ENCODE measurements at regions not wholly inside any gene's neighbourhood (a gene's known extent, or its start where the extent isn't known, plus 50 kb on each side); places are given as distances from the start of the nearest gene placed in this dataset.

- Histone ChIP-seq H3K36me3 (no peaks in the 10 kb centered on the region), H3K9me3 (ENCODE audit: severe bottlenecking) (no peaks in the 10 kb centered on the region), H3K4me3 (ENCODE audit: low read depth, low read length) (no peak overlapping the region), H3K27ac (no peak overlapping the region), H3K27me3 (ENCODE audit: insufficient read depth, low read depth, severe bottlenecking) (no peaks in the 10 kb centered on the region)
- TF ChIP-seq, protein P1, sequence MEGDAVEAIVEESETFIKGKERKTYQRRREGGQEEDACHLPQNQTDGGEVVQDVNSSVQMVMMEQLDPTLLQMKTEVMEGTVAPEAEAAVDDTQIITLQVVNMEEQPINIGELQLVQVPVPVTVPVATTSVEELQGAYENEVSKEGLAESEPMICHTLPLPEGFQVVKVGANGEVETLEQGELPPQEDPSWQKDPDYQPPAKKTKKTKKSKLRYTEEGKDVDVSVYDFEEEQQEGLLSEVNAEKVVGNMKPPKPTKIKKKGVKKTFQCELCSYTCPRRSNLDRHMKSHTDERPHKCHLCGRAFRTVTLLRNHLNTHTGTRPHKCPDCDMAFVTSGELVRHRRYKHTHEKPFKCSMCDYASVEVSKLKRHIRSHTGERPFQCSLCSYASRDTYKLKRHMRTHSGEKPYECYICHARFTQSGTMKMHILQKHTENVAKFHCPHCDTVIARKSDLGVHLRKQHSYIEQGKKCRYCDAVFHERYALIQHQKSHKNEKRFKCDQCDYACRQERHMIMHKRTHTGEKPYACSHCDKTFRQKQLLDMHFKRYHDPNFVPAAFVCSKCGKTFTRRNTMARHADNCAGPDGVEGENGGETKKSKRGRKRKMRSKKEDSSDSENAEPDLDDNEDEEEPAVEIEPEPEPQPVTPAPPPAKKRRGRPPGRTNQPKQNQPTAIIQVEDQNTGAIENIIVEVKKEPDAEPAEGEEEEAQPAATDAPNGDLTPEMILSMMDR (IDR thresholded peaks at IDR 0.05; ENCODE audit: low read depth, low read length), result no peak
- DNase-seq, result no peak
These were observed 1190.3 kb downstream of the EFNB2 start for GRCh38 chr13:105345131-105345530.

DNA sequence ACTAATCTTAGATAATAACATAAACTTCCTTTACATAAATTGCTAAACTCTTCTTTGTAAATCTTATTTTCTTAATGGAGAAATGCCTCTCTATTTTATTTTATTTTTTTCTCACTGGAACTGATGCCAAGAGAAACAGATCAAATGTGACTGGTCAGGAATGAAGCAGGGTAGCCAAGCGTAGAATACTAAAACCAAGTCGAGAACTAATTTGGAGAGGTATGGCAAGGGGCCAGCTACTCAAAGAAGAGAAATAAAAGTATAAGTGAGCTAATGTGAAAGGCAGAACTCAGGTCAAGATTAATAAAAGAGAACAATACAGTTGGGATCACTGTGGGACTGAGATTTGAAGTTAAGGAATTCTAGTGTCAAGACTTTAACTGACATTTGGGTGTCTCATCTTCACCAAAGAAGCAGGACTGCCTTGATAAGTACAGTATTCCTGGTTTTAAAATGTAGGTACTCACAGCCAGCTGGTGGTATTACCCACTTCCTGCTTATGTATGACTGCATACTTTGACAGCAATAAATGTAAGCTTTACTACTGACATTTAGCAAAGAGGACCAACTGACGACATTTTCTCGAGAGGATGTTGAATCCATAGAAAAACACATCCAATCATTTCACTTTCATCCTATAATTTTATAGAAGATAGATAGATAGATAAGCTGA lies 1192.2 kb downstream of the EFNB2 start:
- Histone ChIP-seq H3K27ac (no peak overlapping the region), H3K27me3 (ENCODE audit: insufficient read depth, low read depth, severe bottlenecking) (no peaks in the 10 kb centered on the region), H3K36me3 (no peaks in the 10 kb centered on the region), H3K4me3 (ENCODE audit: low read depth, low read length) (no peak overlapping the region), H3K9me3 (ENCODE audit: severe bottlenecking) (no peaks in the 10 kb centered on the region)
- DNase-seq, result no peak
- TF ChIP-seq, protein P1 (IDR thresholded peaks at IDR 0.05; ENCODE audit: low read depth, low read length), result no peak

DNA sequence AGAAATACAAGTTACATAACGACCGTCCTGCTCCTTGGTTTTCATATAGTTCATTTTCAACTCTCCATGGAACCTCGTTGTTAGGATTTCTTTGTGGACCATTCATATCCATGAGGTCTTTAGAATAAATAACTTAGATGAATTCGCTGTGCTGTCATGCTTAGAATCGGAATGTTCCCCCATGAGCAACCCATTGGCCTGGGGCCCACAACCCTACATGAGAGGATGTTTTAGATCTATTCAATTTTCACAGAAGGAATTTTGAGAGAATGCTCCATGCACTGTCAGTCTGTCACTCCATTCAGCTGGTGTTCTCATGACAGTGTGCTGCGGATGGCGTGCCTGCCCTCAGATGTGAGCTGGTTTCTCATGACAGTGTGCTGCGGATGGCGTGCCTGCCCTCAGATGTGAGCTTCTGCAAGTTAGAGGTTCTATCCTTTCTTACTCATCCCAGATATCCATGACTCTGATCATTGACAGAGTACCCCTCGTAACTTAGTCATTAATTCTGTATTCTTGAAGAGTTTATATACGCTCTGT lies 1193.1 kb downstream of the EFNB2 start:
- DNase-seq, result no peak
- Histone ChIP-seq H3K27ac (no peak overlapping the region), H3K4me3 (ENCODE audit: low read depth, low read length) (no peak overlapping the region), H3K27me3 (ENCODE audit: insufficient read depth, low read depth, severe bottlenecking) (no peaks in the 10 kb centered on the region), H3K9me3 (ENCODE audit: severe bottlenecking) (no peaks in the 10 kb centered on the region), H3K36me3 (no peaks in the 10 kb centered on the region)
- TF ChIP-seq, protein P1 (IDR thresholded peaks at IDR 0.05; ENCODE audit: low read depth, low read length), result no peak

DNA sequence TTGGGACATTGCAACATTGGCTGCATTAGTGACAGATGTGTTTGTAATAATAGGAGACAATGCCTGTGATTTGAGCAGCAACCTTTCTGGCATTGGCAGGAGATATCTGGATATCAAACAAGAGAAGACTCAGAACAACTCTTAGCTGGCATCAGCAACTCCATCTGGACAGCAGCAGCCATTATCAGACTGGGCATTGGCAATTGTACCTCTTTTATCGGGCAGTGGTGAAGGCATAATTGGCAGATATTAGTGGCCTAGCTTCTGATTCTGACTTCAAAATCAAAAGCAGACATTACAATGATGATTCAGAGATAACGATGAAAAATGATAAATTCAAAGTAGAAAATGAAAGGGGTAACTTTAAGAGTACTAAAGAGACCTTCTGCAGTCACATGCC lies 1193.7 kb downstream of the EFNB2 start:
- Histone ChIP-seq H3K4me3 (ENCODE audit: low read depth, low read length) (no peak overlapping the region), H3K27ac (no peak overlapping the region), H3K27me3 (ENCODE audit: insufficient read depth, low read depth, severe bottlenecking) (no peaks in the 10 kb centered on the region), H3K9me3 (ENCODE audit: severe bottlenecking) (no peaks in the 10 kb centered on the region), H3K36me3 (no peaks in the 10 kb centered on the region)
- no peak for DNase-seq
- TF ChIP-seq, protein P1 (IDR thresholded peaks at IDR 0.05; ENCODE audit: low read depth, low read length), result no peak

DNA sequence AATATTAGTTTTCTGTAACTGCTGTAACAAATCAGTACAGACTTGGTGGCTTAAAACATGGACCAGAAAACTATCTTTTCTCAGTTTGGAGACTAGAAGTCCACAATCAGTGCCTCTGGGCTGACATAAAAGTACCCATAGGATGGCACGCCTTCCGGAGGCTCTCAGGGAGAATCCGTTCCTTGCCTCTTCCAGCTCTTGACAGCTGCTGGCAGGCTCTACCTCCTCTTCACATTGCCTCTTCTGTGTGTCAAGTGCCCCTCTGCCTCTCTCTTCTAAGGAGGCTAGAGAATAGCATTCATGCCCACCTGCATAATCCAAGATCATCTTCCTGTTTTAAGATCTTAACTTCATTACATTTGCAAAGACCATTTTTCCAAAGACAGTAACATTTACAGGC lies 1194.2 kb downstream of the EFNB2 start:
- DNase-seq, result no peak
- Histone ChIP-seq H3K9me3 (ENCODE audit: severe bottlenecking) (no peaks in the 10 kb centered on the region), H3K4me3 (ENCODE audit: low read depth, low read length) (no peak overlapping the region), H3K27ac (no peak overlapping the region), H3K27me3 (ENCODE audit: insufficient read depth, low read depth, severe bottlenecking) (no peaks in the 10 kb centered on the region), H3K36me3 (no peaks in the 10 kb centered on the region)
- TF ChIP-seq, protein P1 (IDR thresholded peaks at IDR 0.05; ENCODE audit: low read depth, low read length), result no peak
